ENCODE measurements at regions not wholly inside any gene's neighbourhood (a gene's known extent, or its start where the extent isn't known, plus 50 kb on each side); places are given as distances from the start of the nearest gene placed in this dataset.

- no peaks in the 10 kb centered on the region for H3K36me3 ChIP-seq (ENCODE audit: insufficient read depth)
- no peak for TF ChIP-seq CTCF (conservative IDR thresholded peaks at IDR 0.05; ENCODE audit: low read depth in 2 of 2)
- no peak for TF ChIP-seq STAT1 (IDR thresholded peaks at IDR 0.05; ENCODE audit: unreplicated experiment)
- TF ChIP-seq EZH2phosphoT487 (IDR thresholded peaks at IDR 0.05; ENCODE audit: unreplicated experiment) = no peak
- no peak for TF ChIP-seq POLR2AphosphoS5 (IDR thresholded peaks at IDR 0.05; ENCODE audit: low read depth)
- TF ChIP-seq ETS1 (IDR thresholded peaks at IDR 0.05) = no peak
- Mint-ChIP-seq H3K4me1 (peaks cover 33% of the 10 kb centered on the region), H3K36me3 (ENCODE audit: low read depth) (no peaks in the 10 kb centered on the region; the same call in 2 of the 3 replicates), H3K27me3 (ENCODE audit: insufficient read depth, low read depth, poor library complexity) (peaks cover 7% of the 10 kb centered on the region), H3K4me3 (no peak overlapping the region), H3K27ac (no peak overlapping the region), H3K9me3 (no peaks in the 10 kb centered on the region; the same call in 2 of the 3 replicates)
- ATAC-seq = no peak
- DNase-seq (ENCODE audit: low spot score) = no peak
- no peaks in the 10 kb centered on the region for H3K27me3 ChIP-seq (ENCODE audit: insufficient read depth)
- H3K27ac ChIP-seq (ENCODE audit: low read depth) = no peak overlapping the region
- no peak overlapping the region for H3K4me2 ChIP-seq
- peaks cover 27% of the 10 kb centered on the region for H3K4me1 ChIP-seq (ENCODE audit: insufficient read depth)
- no peak overlapping the region for H3K4me3 ChIP-seq
- peaks cover 5% of the 10 kb centered on the region; the same call in 1 of the 2 replicates for H3K9me2 ChIP-seq (ENCODE audit: insufficient read depth)
- H3F3A ChIP-seq (replicated peaks; ENCODE audit: low read depth) = no peaks in the 10 kb centered on the region
- no peaks in the 10 kb centered on the region for H4K20me1 ChIP-seq (replicated peaks; ENCODE audit: insufficient read depth)
- no peaks in the 10 kb centered on the region for H3K79me2 ChIP-seq (replicated peaks; ENCODE audit: insufficient read depth)
- no peak overlapping the region for H2AFZ ChIP-seq
Measured at GRCh38 chr1:228812961-228813360, 77.7 kb downstream of the RHOU start.

- Mint-ChIP-seq H3K27me3 (ENCODE audit: insufficient read depth, low read depth, poor library complexity) (peaks cover 7% of the 10 kb centered on the region), H3K27ac (no peak overlapping the region), H3K4me1 (peaks cover 28% of the 10 kb centered on the region), H3K4me3 (no peak overlapping the region), H3K36me3 (ENCODE audit: low read depth) (no peaks in the 10 kb centered on the region; the same call in 2 of the 3 replicates), H3K9me3 (no peaks in the 10 kb centered on the region; the same call in 2 of the 3 replicates)
- H3K9me2 ChIP-seq (ENCODE audit: insufficient read depth) = peaks cover 5% of the 10 kb centered on the region; the same call in 1 of the 2 replicates
- no peaks in the 10 kb centered on the region for H4K20me1 ChIP-seq (replicated peaks; ENCODE audit: insufficient read depth)
- H3K4me1 ChIP-seq (ENCODE audit: insufficient read depth) = peaks cover 22% of the 10 kb centered on the region
- no peaks in the 10 kb centered on the region for H3F3A ChIP-seq (replicated peaks; ENCODE audit: low read depth)
- peak; percentile 32 for ATAC-seq
- H3K27ac ChIP-seq (ENCODE audit: low read depth) = no peak overlapping the region
- no peaks in the 10 kb centered on the region for H3K79me2 ChIP-seq (replicated peaks; ENCODE audit: insufficient read depth)
- H3K36me3 ChIP-seq (ENCODE audit: insufficient read depth) = no peaks in the 10 kb centered on the region
- no peak overlapping the region for H3K4me3 ChIP-seq
- no peaks in the 10 kb centered on the region for H3K27me3 ChIP-seq (ENCODE audit: insufficient read depth)
- no peak overlapping the region for H3K4me2 ChIP-seq
- no peak overlapping the region for H2AFZ ChIP-seq
- DNase-seq (ENCODE audit: low spot score) = no peak
- TF ChIP-seq JUNB (IDR thresholded peaks at IDR 0.05; ENCODE audit: unreplicated experiment) (no peak), STAT1 (IDR thresholded peaks at IDR 0.05; ENCODE audit: unreplicated experiment) (no peak), ZNF114 (CRISPR knock-in tag; IDR thresholded peaks at IDR 0.05) (no peak), ZNF462 (CRISPR knock-in tag; IDR thresholded peaks at IDR 0.05) (no peak), CREB1 (CRISPR knock-in tag; IDR thresholded peaks at IDR 0.05; ENCODE audit: low read depth) (no peak), CTCF (conservative IDR thresholded peaks at IDR 0.05; ENCODE audit: low read depth in 2 of 2) (no peak), EZH2 (IDR thresholded peaks at IDR 0.05; ENCODE audit: low read depth, unreplicated experiment) (no peak), EZH2phosphoT487 (IDR thresholded peaks at IDR 0.05; ENCODE audit: unreplicated experiment) (no peak), POLR2AphosphoS5 (IDR thresholded peaks at IDR 0.05; ENCODE audit: low read depth) (no peak)
Measured at GRCh38 chr1:228814176-228814575, 78.9 kb downstream of the RHOU start.

Measured in GM23338 (cell line).